Thoracic aorta (tissue), 2 donors: ENCODE measurements at regions not wholly inside any gene's neighbourhood (a gene's known extent, or its start where the extent isn't known, plus 50 kb on each side); places are given as distances from the start of the nearest gene placed in this dataset.

Source experiments
- ATAC-seq: fragments of 150-250 bp; one replicate; pipeline ENCODE4 v1.8.0; 2017; ENCODE audit warnings: low read depth; ENCODE audit not compliant: insufficient number of reproducible peaks, low FRiP score
- DNase-seq: peaks from one replicate; pipeline ENCODE4 v3.0.0-alpha.2; 2020; ENCODE audit warnings: low spot score
- H3K27ac ChIP-seq, 2 donors: fragments of 200-600 bp; sonication (generic); 1 replicate in 1 of 2; 2 replicates in 1 of 2; pipeline ENCODE4 v1.5.1; 2016; ENCODE audit warnings: mild to moderate bottlenecking in 2 of 2, moderate library complexity in 2 of 2
- H3K27me3 ChIP-seq: fragments of 200-600 bp; sonication (generic); replicated peaks from 2 replicates; pipeline ENCODE4 v1.6.0; 2016; ENCODE audit warnings: mild to moderate bottlenecking; ENCODE audit not compliant: insufficient read depth
- H3K36me3 ChIP-seq: fragments of 200-600 bp; sonication (generic); one replicate; pipeline ENCODE4 v1.5.1; 2016
- H3K4me1 ChIP-seq, 2 donors: fragments of 200-600 bp; sonication (generic); 1 replicate in 1 of 2; 2 replicates in 1 of 2; pipeline versions ENCODE4 v1.5.1 to v1.6.0; 2016; ENCODE audit warnings: low read depth in 2 of 2, mild to moderate bottlenecking in 1 of 2; ENCODE audit not compliant: control insufficient read depth in 1 of 2
- H3K4me3 ChIP-seq: fragments of 200-600 bp; sonication (generic); 2 replicates; pipeline ENCODE4 v1.5.1; 2016; ENCODE audit warnings: mild to moderate bottlenecking
- H3K9me3 ChIP-seq: fragments of 200-600 bp; sonication (generic); 2 replicates; pipeline ENCODE4 v1.5.1; 2016
- TF ChIP-seq, protein P1 (sequence below): fragments of 200-600 bp; sonication (generic); IDR thresholded peaks from one replicate; pipeline ENCODE4 v1.5.1; 2019; ENCODE audit warnings: antibody characterized with exemption

- Histone ChIP-seq H3K9me3 (no peaks in the 10 kb centered on the region), H3K36me3 (no peaks in the 10 kb centered on the region), H3K27me3 (no peaks in the 10 kb centered on the region), H3K4me1 (peaks cover 0 to 8% of the 10 kb centered on the region in 2 donors), H3K4me3 (no peak overlapping the region), H3K27ac (no peak overlapping the region)
- TF ChIP-seq, protein P1, sequence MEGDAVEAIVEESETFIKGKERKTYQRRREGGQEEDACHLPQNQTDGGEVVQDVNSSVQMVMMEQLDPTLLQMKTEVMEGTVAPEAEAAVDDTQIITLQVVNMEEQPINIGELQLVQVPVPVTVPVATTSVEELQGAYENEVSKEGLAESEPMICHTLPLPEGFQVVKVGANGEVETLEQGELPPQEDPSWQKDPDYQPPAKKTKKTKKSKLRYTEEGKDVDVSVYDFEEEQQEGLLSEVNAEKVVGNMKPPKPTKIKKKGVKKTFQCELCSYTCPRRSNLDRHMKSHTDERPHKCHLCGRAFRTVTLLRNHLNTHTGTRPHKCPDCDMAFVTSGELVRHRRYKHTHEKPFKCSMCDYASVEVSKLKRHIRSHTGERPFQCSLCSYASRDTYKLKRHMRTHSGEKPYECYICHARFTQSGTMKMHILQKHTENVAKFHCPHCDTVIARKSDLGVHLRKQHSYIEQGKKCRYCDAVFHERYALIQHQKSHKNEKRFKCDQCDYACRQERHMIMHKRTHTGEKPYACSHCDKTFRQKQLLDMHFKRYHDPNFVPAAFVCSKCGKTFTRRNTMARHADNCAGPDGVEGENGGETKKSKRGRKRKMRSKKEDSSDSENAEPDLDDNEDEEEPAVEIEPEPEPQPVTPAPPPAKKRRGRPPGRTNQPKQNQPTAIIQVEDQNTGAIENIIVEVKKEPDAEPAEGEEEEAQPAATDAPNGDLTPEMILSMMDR: no peak
- DNase-seq (no peak), ATAC-seq (no peak)
Measured at GRCh38 chr2:220194630-220195584, 567.5 kb downstream of the SLC4A3 start.

- Histone ChIP-seq H3K9me3 (no peaks in the 10 kb centered on the region), H3K27me3 (no peaks in the 10 kb centered on the region), H3K4me3 (no peak overlapping the region), H3K4me1 (peaks cover 0 to 8% of the 10 kb centered on the region in 2 donors), H3K36me3 (no peaks in the 10 kb centered on the region), H3K27ac (no peak overlapping the region)
- no peak for DNase-seq
- TF ChIP-seq, protein P1: no peak
- no peak for ATAC-seq
Measured at GRCh38 chr2:220198896-220199295, 571.5 kb downstream of the SLC4A3 start.

DNA sequence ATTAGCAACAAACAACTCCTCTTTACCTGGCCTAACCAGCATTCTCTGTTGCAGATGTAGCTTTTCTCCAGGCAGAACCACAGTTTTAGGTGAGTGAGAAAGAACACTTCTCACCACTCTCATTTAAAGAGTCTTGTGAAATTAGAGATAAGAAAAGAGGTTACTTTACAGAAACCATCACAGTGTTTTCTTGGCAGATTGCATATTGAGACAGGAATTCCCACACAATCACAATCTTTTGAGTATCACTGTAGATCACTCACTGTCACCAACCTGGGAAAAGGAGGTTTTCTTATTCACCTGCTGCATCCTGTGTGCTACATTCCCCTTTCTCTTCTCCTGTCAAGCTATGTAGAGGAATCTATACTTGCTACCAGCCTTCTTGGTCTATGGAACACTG lies 574.6 kb downstream of the SLC4A3 start:
- Histone ChIP-seq H3K27me3 (no peaks in the 10 kb centered on the region), H3K9me3 (no peaks in the 10 kb centered on the region), H3K4me3 (no peak overlapping the region), H3K27ac (no peak overlapping the region), H3K4me1 (peaks cover 0 to 8% of the 10 kb centered on the region in 2 donors), H3K36me3 (no peaks in the 10 kb centered on the region)
- ATAC-seq (no peak), DNase-seq (no peak)
- TF ChIP-seq, protein P1: no peak

GRCh38 chr2:220209093-220209492 lies 581.7 kb downstream of the SLC4A3 start:
- Histone ChIP-seq H3K4me1 (no peaks in the 10 kb centered on the region), H3K9me3 (no peaks in the 10 kb centered on the region), H3K27ac (no peak overlapping the region), H3K4me3 (no peak overlapping the region), H3K27me3 (no peaks in the 10 kb centered on the region), H3K36me3 (no peaks in the 10 kb centered on the region)
- TF ChIP-seq, protein P1: no peak
- ATAC-seq (no peak), DNase-seq (no peak)

- DNase-seq (no peak), ATAC-seq (no peak)
- H3K27me3 ChIP-seq: no peaks in the 10 kb centered on the region
- no peaks in the 10 kb centered on the region for H3K9me3 ChIP-seq
- no peaks in the 10 kb centered on the region for H3K4me1 ChIP-seq
- H3K36me3 ChIP-seq: no peaks in the 10 kb centered on the region
- H3K27ac ChIP-seq: no peak overlapping the region
- H3K4me3 ChIP-seq: no peak overlapping the region
- TF ChIP-seq, protein P1: no peak
Measured at GRCh38 chr2:220209751-220210150, 582.3 kb downstream of the SLC4A3 start.
